ENCODE measurements at regions not wholly inside any gene's neighbourhood (a gene's known extent, or its start where the extent isn't known, plus 50 kb on each side); places are given as distances from the start of the nearest gene placed in this dataset.

DNA sequence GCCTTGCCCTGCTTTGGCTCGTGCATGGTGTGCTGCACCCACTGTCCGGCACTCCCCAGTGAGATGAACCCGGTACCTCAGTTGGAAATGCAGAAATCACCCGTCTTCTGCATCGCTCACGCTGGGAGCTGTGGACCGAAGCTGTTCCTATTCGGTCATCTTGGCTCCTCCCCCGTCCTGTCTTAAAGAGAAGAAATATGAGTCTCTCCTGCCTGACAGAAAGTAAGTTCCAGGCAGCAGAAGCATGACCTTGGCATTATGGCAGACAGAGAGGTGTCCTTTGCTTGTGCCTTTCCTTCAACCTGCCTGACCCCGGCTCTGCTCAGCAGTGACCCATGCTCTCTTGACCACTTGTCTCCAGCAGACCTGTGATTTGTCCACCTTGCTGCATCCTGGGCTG is 62.5 kb upstream of the CYP1B1 start:
- TF ChIP-seq, protein P1, sequence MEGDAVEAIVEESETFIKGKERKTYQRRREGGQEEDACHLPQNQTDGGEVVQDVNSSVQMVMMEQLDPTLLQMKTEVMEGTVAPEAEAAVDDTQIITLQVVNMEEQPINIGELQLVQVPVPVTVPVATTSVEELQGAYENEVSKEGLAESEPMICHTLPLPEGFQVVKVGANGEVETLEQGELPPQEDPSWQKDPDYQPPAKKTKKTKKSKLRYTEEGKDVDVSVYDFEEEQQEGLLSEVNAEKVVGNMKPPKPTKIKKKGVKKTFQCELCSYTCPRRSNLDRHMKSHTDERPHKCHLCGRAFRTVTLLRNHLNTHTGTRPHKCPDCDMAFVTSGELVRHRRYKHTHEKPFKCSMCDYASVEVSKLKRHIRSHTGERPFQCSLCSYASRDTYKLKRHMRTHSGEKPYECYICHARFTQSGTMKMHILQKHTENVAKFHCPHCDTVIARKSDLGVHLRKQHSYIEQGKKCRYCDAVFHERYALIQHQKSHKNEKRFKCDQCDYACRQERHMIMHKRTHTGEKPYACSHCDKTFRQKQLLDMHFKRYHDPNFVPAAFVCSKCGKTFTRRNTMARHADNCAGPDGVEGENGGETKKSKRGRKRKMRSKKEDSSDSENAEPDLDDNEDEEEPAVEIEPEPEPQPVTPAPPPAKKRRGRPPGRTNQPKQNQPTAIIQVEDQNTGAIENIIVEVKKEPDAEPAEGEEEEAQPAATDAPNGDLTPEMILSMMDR (conservative IDR thresholded peaks at IDR 0.05) = no peak
- TF ChIP-seq ZFX (IDR thresholded peaks at IDR 0.05) = no peak

Data from C4-2B (cell line).